ENCODE measurements at regions not wholly inside any gene's neighbourhood (a gene's known extent, or its start where the extent isn't known, plus 50 kb on each side); places are given as distances from the start of the nearest gene placed in this dataset.
A peak's percentile ranks its signal among the peaks of the same experiment; 100 is the strongest.

- no peak overlapping the region for H3K4me3 ChIP-seq (ENCODE audit: low read length)
- H3K79me2 ChIP-seq (replicated peaks; ENCODE audit: insufficient read depth, low read length): no peaks in the 10 kb centered on the region
- TF ChIP-seq EP300 (conservative IDR thresholded peaks at IDR 0.05; ENCODE audit: poor library complexity, severe bottlenecking): no peak
- TF ChIP-seq RAD21 (conservative IDR thresholded peaks at IDR 0.05): no peak
- TF ChIP-seq REST (IDR thresholded peaks at IDR 0.05; ENCODE audit: borderline replicate concordance): no peak
- no peaks in the 10 kb centered on the region for H3F3A ChIP-seq (ENCODE audit: insufficient read depth, low read length, poor library complexity, severe bottlenecking)
- no peak overlapping the region for H2AFZ ChIP-seq (ENCODE audit: low read depth, low read length)
- H3K9me2 ChIP-seq (ENCODE audit: insufficient read depth, low read length): no peaks in the 10 kb centered on the region
- no peak overlapping the region for H3K9ac ChIP-seq (ENCODE audit: low read length)
- H3K9me3 ChIP-seq (ENCODE audit: low read length): no peaks in the 10 kb centered on the region
- no peaks in the 10 kb centered on the region for H3K36me3 ChIP-seq (ENCODE audit: insufficient read depth, low read length)
- no peaks in the 10 kb centered on the region for H4K20me1 ChIP-seq (ENCODE audit: insufficient read depth)
- H3K27ac ChIP-seq (ENCODE audit: low read length): no peak overlapping the region
- H3K4me2 ChIP-seq (ENCODE audit: low read length): no peak overlapping the region
- H3K27me3 ChIP-seq (ENCODE audit: insufficient read depth, low read depth, low read length): no peaks in the 10 kb centered on the region
Observed at GRCh38 chr5:162800301-162800700, 637.1 kb upstream of the CCNG1 start.

- no peaks in the 10 kb centered on the region for H3F3A ChIP-seq (ENCODE audit: insufficient read depth, low read length, poor library complexity, severe bottlenecking)
- no peak overlapping the region for H3K9ac ChIP-seq (ENCODE audit: low read length)
- H3K9me3 ChIP-seq (ENCODE audit: low read length): no peaks in the 10 kb centered on the region
- H3K4me2 ChIP-seq (ENCODE audit: low read length): no peak overlapping the region
- no peak overlapping the region for H3K4me3 ChIP-seq (ENCODE audit: low read length)
- H3K36me3 ChIP-seq (ENCODE audit: insufficient read depth, low read length): no peaks in the 10 kb centered on the region
- no peak overlapping the region for H3K27ac ChIP-seq (ENCODE audit: low read length)
- no peak for TF ChIP-seq EZH2 (IDR thresholded peaks at IDR 0.05; ENCODE audit: borderline replicate concordance, insufficient read depth, low read length, poor library complexity, severe bottlenecking)
- TF ChIP-seq CTCF (IDR thresholded peaks at IDR 0.05; ENCODE audit: poor library complexity, severe bottlenecking): no peak
- TF ChIP-seq MXI1 (conservative IDR thresholded peaks at IDR 0.05; ENCODE audit: poor library complexity, severe bottlenecking): no peak
- no peak for TF ChIP-seq POLR2AphosphoS5 (IDR thresholded peaks at IDR 0.05)
- no peaks in the 10 kb centered on the region for H3K9me2 ChIP-seq (ENCODE audit: insufficient read depth, low read length)
- H2AFZ ChIP-seq (ENCODE audit: low read depth, low read length): no peak overlapping the region
- no peaks in the 10 kb centered on the region for H3K79me2 ChIP-seq (replicated peaks; ENCODE audit: insufficient read depth, low read length)
- H3K27me3 ChIP-seq (ENCODE audit: insufficient read depth, low read depth, low read length): no peaks in the 10 kb centered on the region
- H4K20me1 ChIP-seq (ENCODE audit: insufficient read depth): no peaks in the 10 kb centered on the region
Observed at GRCh38 chr5:162801235-162801634, 636.2 kb upstream of the CCNG1 start.

GRCh38 chr5:162806195-162806594, 631.2 kb upstream of the CCNG1 start:
- H3K4me3 ChIP-seq (ENCODE audit: low read length): peak overlapping the region; percentile 42
- H3F3A ChIP-seq (ENCODE audit: insufficient read depth, low read length, poor library complexity, severe bottlenecking): no peaks in the 10 kb centered on the region
- no peaks in the 10 kb centered on the region for H3K27me3 ChIP-seq (ENCODE audit: insufficient read depth, low read depth, low read length)
- H3K4me2 ChIP-seq (ENCODE audit: low read length): peak overlapping the region; percentile 36
- peak overlapping the region; percentile 53 for H3K9ac ChIP-seq (ENCODE audit: low read length)
- H4K20me1 ChIP-seq (ENCODE audit: insufficient read depth): no peaks in the 10 kb centered on the region
- no peaks in the 10 kb centered on the region for H3K9me3 ChIP-seq (ENCODE audit: low read length)
- no peak overlapping the region for H2AFZ ChIP-seq (ENCODE audit: low read depth, low read length)
- H3K36me3 ChIP-seq (ENCODE audit: insufficient read depth, low read length): no peaks in the 10 kb centered on the region
- H3K27ac ChIP-seq (ENCODE audit: low read length): peak overlapping the region; percentile 82
- H3K79me2 ChIP-seq (replicated peaks; ENCODE audit: insufficient read depth, low read length): no peaks in the 10 kb centered on the region
- no peaks in the 10 kb centered on the region for H3K9me2 ChIP-seq (ENCODE audit: insufficient read depth, low read length)
- TF ChIP-seq EP300 (conservative IDR thresholded peaks at IDR 0.05; ENCODE audit: poor library complexity, severe bottlenecking) (peak; percentile 83), CTCF (IDR thresholded peaks at IDR 0.05; ENCODE audit: poor library complexity, severe bottlenecking) (no peak), EZH2 (IDR thresholded peaks at IDR 0.05; ENCODE audit: borderline replicate concordance, insufficient read depth, low read length, poor library complexity, severe bottlenecking) (no peak), MXI1 (conservative IDR thresholded peaks at IDR 0.05; ENCODE audit: poor library complexity, severe bottlenecking) (no peak), REST (IDR thresholded peaks at IDR 0.05; ENCODE audit: borderline replicate concordance) (peak; percentile 50), POLR2AphosphoS5 (IDR thresholded peaks at IDR 0.05) (peak; percentile 20), SMC3 (conservative IDR thresholded peaks at IDR 0.05; ENCODE audit: poor library complexity) (no peak), TAF1 (IDR thresholded peaks at IDR 0.05; ENCODE audit: low read depth) (no peak), RAD21 (conservative IDR thresholded peaks at IDR 0.05) (peak; percentile 36)

Data from neural cell (in vitro differentiated cells).